Karpas-422 (cell line): ENCODE measurements at regions not wholly inside any gene's neighbourhood (a gene's known extent, or its start where the extent isn't known, plus 50 kb on each side); places are given as distances from the start of the nearest gene placed in this dataset.

ENCODE experiments used
- DNase-seq: peaks from one replicate; pipeline ENCODE4 v3.0.0-alpha.2; 2015
- H2AFZ ChIP-seq: fragments of 200-600 bp; sonication (generic); 2 replicates; pipeline ENCODE4 v1.6.1; 2014; ENCODE audit warnings: antibody characterized with exemption, low read length, mixed read lengths
- H3K27ac ChIP-seq: fragments of 200-600 bp; sonication (generic); 2 replicates; pipeline ENCODE4 v1.5.1; 2014; ENCODE audit warnings: mild to moderate bottlenecking, low read length, moderate library complexity
- H3K27me3 ChIP-seq: fragments of 200-600 bp; sonication (generic); 2 replicates; pipeline ENCODE4 v1.6.1; 2014; ENCODE audit warnings: low read length, mixed read lengths
- H3K36me3 ChIP-seq: fragments of 200-600 bp; sonication (generic); 2 replicates; pipeline ENCODE4 v1.6.1; 2014; ENCODE audit warnings: low read length, mixed read lengths; ENCODE audit not compliant: insufficient read depth
- H3K4me1 ChIP-seq: fragments of 200-600 bp; sonication (generic); 2 replicates; pipeline ENCODE4 v1.6.1; 2014; ENCODE audit warnings: mild to moderate bottlenecking, low read length, mixed read lengths
- H3K4me2 ChIP-seq: fragments of 200-600 bp; sonication (generic); 2 replicates; pipeline ENCODE4 v1.6.1; 2014; ENCODE audit warnings: low read length, low read depth, mild to moderate bottlenecking; ENCODE audit not compliant: poor library complexity, severe bottlenecking
- H3K4me3 ChIP-seq: fragments of 200-600 bp; sonication (generic); 2 replicates; pipeline ENCODE4 v1.5.1; 2014; ENCODE audit warnings: mild to moderate bottlenecking, antibody characterized with exemption, low read length, mixed read lengths
- H3K79me2 ChIP-seq: fragments of 200-600 bp; sonication (generic); 2 replicates; pipeline ENCODE4 v1.6.1; 2014; ENCODE audit warnings: mild to moderate bottlenecking, low read length, mixed read lengths
- H3K9ac ChIP-seq: fragments of 200-600 bp; sonication (generic); 2 replicates; pipeline ENCODE4 v1.6.0; 2014; ENCODE audit warnings: low read length
- H3K9me2 ChIP-seq: fragments of 200-600 bp; sonication (generic), shearing (Covaris generic); replicated peaks from 2 replicates; pipeline ENCODE4 v1.6.0; 2014; ENCODE audit warnings: mild to moderate bottlenecking, low read length, moderate library complexity; ENCODE audit not compliant: insufficient read depth
- H3K9me3 ChIP-seq: fragments of 300-700, 200-600 bp; sonication (generic); 2 replicates; pipeline ENCODE4 v1.6.1; 2014; ENCODE audit warnings: low read length, mixed read lengths
- H4K20me1 ChIP-seq: fragments of 200-600 bp; sonication (generic); 2 replicates; pipeline ENCODE4 v1.6.1; 2014; ENCODE audit warnings: mild to moderate bottlenecking, antibody characterized with exemption, low read length, low read depth; ENCODE audit not compliant: insufficient read depth

DNA sequence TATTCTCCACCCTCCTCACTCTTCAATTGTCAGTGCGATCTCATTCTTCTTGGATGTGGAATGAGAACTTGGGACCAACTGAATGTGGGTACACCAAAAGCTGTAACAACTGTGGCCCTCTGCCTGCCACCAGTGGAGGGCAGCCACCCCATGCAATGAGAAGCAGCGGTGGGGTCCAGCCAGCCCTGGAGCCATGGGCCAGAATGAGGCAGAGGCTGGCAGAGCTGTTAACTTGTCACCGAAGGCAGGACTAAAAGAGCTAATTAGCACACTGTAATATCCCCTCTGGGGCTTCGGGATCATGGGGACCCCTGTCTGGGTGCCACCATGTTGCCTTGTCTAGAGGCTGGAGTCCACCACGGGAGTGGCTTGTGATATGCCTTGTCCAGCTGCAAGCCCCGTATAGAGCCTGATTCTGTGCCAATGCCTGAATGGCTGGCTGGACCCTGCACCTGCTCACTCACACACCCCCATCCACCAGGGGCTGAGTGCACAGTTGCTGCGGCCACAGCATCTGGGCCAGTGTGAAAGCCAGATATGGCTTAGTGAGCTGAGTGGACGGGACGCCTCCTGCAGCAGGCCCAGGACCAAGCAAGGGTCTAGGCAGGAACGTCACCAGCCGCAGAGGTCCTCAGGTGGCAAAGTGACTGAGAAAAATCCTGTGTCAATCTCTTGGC, 680.5 kb downstream of the DSC3 start:
- H3K4me2 ChIP-seq = no peak overlapping the region

DNA sequence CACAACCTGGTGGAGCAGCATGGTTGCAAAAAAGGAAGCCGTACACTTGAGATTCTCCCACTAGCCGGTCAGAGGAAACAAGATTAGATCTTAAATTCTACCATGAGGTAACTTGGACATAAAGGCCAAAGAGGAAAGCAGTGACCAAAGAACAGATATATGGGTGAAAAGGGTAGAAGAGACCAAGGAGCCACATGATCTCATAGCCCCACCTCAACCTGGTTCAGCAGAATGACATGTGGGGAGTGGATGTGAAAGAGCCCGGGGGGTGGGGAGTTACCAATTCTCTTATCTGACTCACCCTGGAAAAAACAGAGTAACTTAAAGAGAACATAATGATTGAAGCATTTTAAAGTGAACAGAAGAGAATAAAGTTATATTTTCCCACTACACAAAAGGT, 683.0 kb downstream of the DSC3 start:
- Histone ChIP-seq H3K9ac (no peak overlapping the region), H4K20me1 (no peaks in the 10 kb centered on the region), H2AFZ (no peak overlapping the region), H3K27ac (no peak overlapping the region), H3K4me2 (no peak overlapping the region), H3K9me3 (no peaks in the 10 kb centered on the region), H3K36me3 (no peaks in the 10 kb centered on the region), H3K79me2 (no peaks in the 10 kb centered on the region), H3K27me3 (no peaks in the 10 kb centered on the region), H3K4me3 (no peak overlapping the region), H3K4me1 (no peaks in the 10 kb centered on the region), H3K9me2 (no peaks in the 10 kb centered on the region)
- no peak for DNase-seq

More for the DNA sequence above, 680.5 kb downstream of the DSC3 start:
- H3K79me2 ChIP-seq = no peaks in the 10 kb centered on the region
- H3K4me1 ChIP-seq = no peaks in the 10 kb centered on the region
- H3K4me3 ChIP-seq = no peak overlapping the region
- H3K27ac ChIP-seq = no peak overlapping the region
- H2AFZ ChIP-seq = no peak overlapping the region
- H3K9ac ChIP-seq = no peak overlapping the region
- no peaks in the 10 kb centered on the region for H3K9me2 ChIP-seq
- H4K20me1 ChIP-seq = no peaks in the 10 kb centered on the region
- no peak for DNase-seq
- no peaks in the 10 kb centered on the region for H3K36me3 ChIP-seq
- H3K9me3 ChIP-seq = no peaks in the 10 kb centered on the region
- no peaks in the 10 kb centered on the region for H3K27me3 ChIP-seq

DNA sequence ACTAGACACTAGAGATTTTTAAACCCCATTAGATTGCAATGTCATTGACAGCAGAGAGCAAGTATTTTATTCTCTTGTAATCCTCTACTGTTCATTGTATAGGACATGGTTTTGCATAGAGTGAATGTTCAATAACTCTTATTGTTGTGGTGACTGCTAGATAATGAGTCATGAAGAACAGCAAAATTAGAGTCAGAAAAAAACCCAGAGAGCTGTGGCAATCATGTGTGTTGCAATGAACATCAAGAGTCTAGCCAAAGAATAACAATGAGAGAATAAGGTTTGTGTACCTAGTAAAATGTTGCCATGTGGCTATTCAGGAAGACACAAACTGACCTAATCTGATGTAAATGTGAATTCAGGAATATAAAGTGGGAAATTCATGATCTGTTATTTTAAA, 684.0 kb downstream of the DSC3 start:
- Histone ChIP-seq H3K36me3 (no peaks in the 10 kb centered on the region), H3K27ac (no peak overlapping the region), H3K9me2 (no peaks in the 10 kb centered on the region), H3K9ac (no peak overlapping the region), H4K20me1 (no peaks in the 10 kb centered on the region), H3K27me3 (no peaks in the 10 kb centered on the region), H3K4me3 (no peak overlapping the region), H3K9me3 (no peaks in the 10 kb centered on the region), H3K79me2 (no peaks in the 10 kb centered on the region), H3K4me2 (no peak overlapping the region), H3K4me1 (no peaks in the 10 kb centered on the region), H2AFZ (no peak overlapping the region)
- DNase-seq = no peak

DNA sequence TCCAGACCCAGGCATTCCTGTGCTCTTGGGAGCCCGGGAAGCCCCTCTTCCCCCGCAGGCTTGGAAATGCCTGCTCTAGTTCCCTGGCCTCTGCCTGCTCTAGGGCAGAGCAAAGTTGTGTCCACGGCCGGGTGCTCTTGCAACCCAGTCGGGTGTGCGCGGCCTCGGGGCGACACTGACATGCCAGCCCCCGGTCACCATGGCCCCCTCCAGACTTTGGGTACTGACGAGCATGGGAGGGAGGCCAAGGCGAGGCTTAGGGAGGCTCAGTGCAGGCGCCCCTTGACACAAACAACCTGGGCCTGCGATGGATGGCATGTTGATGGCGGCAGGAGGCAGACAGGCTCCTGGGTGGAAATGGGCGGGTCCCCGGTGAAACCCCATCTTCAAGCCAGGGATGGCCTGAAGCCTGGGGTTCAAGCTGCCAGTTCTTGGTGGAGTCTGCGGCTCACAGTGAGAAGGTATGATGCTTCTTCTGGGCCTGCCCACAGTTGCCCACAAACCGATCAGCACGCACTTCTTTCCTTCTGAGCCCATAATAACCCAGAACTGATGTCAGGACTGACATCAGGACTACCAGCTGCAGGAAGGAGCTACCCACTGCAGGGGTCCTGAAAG, 689.9 kb downstream of the DSC3 start:
- no peak for DNase-seq
- Histone ChIP-seq H3K36me3 (no peaks in the 10 kb centered on the region), H3K4me2 (no peak overlapping the region), H3K9me3 (peaks cover 2% of the 10 kb centered on the region; the same call in 1 of the 2 replicates), H3K27me3 (no peaks in the 10 kb centered on the region), H2AFZ (no peak overlapping the region), H3K4me1 (no peaks in the 10 kb centered on the region), H3K9me2 (no peaks in the 10 kb centered on the region), H3K9ac (no peak overlapping the region), H3K27ac (no peak overlapping the region), H4K20me1 (no peaks in the 10 kb centered on the region), H3K4me3 (no peak overlapping the region), H3K79me2 (no peaks in the 10 kb centered on the region)

DNA sequence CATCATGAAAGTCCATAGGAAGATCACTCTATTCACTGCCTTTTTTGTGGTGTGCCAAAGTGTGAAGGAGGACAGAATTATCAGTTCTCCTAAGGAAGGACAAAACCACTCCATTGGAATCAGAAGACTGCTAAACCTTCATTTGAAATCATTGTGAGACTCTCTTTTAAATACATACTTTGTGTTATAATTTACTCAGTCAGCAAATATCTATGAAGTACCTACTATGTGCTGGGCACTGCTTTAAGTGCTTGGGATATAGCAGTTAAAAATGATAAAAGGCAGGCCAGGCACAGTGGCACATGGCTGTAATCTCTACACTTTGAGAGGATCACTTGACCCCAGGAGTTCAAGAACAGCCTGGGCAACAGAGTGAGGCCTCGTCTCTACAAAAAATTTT, 692.3 kb downstream of the DSC3 start:
- H3K36me3 ChIP-seq = no peaks in the 10 kb centered on the region
- peaks cover 2% of the 10 kb centered on the region; the same call in 1 of the 2 replicates for H3K9me3 ChIP-seq
- H3K27me3 ChIP-seq = no peaks in the 10 kb centered on the region
- H3K4me3 ChIP-seq = no peak overlapping the region
- no peak overlapping the region for H2AFZ ChIP-seq
- H3K9me2 ChIP-seq = no peaks in the 10 kb centered on the region
- H3K4me2 ChIP-seq = no peak overlapping the region
- H3K27ac ChIP-seq = no peak overlapping the region
- no peaks in the 10 kb centered on the region for H3K79me2 ChIP-seq
- no peak for DNase-seq
- H4K20me1 ChIP-seq = no peaks in the 10 kb centered on the region
- no peak overlapping the region for H3K9ac ChIP-seq
- H3K4me1 ChIP-seq = no peaks in the 10 kb centered on the region

DNA sequence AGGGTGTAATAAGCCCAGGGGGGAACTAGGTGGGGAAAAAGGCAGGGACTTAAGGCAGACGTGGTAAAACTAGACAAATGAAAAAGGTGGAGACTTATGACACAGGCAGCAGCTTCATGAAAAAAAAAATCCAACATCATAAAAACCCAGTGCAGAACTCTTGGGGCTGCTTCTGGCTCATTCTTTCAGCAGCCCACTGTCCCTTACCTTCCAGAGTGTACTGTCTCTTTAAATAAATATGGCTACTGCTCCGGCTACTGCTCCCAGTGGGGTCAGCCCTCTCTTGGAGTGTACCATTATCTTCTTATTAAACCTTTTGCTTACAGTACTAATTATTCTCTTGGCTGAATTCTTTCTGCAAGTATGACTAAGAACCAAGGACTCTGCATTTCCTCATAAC, 699.5 kb downstream of the DSC3 start:
- Histone ChIP-seq H3K9me3 (no peaks in the 10 kb centered on the region; the same call in 1 of the 2 replicates), H2AFZ (no peak overlapping the region), H3K9ac (no peak overlapping the region), H3K27ac (no peak overlapping the region), H4K20me1 (no peaks in the 10 kb centered on the region), H3K9me2 (0 out of 2 replicates have a peak, but pooled peaks cover 3% of the 10 kb centered on the region), H3K36me3 (no peaks in the 10 kb centered on the region), H3K4me1 (no peaks in the 10 kb centered on the region), H3K79me2 (no peaks in the 10 kb centered on the region), H3K4me2 (no peak overlapping the region), H3K27me3 (no peaks in the 10 kb centered on the region), H3K4me3 (no peak overlapping the region)
- no peak for DNase-seq

DNA sequence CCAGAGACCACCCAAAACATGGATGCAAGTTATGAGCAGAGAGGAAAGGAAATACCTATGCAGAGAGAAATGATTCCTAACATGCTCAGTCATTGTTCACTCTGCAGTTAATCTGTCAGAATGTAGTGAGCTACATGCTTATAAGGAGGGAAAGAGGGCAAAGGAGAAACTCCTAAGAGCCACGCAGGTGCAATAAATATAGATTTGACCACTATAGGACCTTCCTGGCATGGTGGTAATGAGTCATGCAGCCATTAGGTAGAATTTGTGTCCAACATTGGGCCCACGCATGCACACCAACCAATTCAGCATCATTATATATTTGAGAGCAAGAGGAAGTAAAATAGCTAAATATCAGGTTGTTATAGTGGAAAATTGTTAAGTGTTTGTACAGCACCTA, 699.9 kb downstream of the DSC3 start:
- no peaks in the 10 kb centered on the region for H4K20me1 ChIP-seq
- no peak overlapping the region for H2AFZ ChIP-seq
- DNase-seq = no peak
- H3K9ac ChIP-seq = no peak overlapping the region
- no peaks in the 10 kb centered on the region for H3K4me1 ChIP-seq
- H3K79me2 ChIP-seq = no peaks in the 10 kb centered on the region
- 0 out of 2 replicates have a peak, but pooled peaks cover 3% of the 10 kb centered on the region for H3K9me2 ChIP-seq
- H3K9me3 ChIP-seq = no peaks in the 10 kb centered on the region; the same call in 1 of the 2 replicates
- H3K4me2 ChIP-seq = no peak overlapping the region
- H3K36me3 ChIP-seq = no peaks in the 10 kb centered on the region
- H3K27me3 ChIP-seq = 0 out of 2 replicates have a peak, but pooled peaks cover 2% of the 10 kb centered on the region
- H3K4me3 ChIP-seq = no peak overlapping the region
- H3K27ac ChIP-seq = no peak overlapping the region

DNA sequence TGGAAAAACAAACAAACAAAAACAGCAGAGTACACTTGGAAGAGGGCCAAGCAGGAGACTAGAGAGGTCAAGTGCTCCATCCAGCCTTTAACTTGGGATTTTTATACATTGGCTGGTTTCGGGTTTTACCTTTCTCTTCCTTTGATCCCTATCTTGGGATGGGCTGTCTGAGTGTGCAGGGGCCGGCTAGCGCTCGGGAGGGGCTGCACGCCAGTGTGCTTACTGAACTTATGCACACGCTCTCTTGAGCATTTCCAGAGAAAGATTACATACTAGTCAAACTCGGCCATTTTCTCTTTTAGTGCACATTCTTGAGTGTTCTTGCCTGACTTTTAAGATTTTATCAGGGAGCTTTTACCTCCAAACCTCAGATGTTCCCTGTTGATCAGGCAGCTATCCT, 707.8 kb downstream of the DSC3 start:
- Histone ChIP-seq H3K79me2 (no peaks in the 10 kb centered on the region), H3K9me3 (no peaks in the 10 kb centered on the region; the same call in 1 of the 2 replicates), H3K9ac (no peak overlapping the region), H3K4me1 (no peaks in the 10 kb centered on the region), H3K9me2 (peaks cover under 1% of the 10 kb centered on the region; the same call in 1 of the 2 replicates), H3K27me3 (0 out of 2 replicates have a peak, but pooled peaks cover 2% of the 10 kb centered on the region), H3K27ac (no peak overlapping the region), H3K36me3 (no peaks in the 10 kb centered on the region), H3K4me2 (no peak overlapping the region), H4K20me1 (no peaks in the 10 kb centered on the region), H3K4me3 (no peak overlapping the region), H2AFZ (no peak overlapping the region)
- no peak for DNase-seq
